ENCODE measurements at regions not wholly inside any gene's neighbourhood (a gene's known extent, or its start where the extent isn't known, plus 50 kb on each side); places are given as distances from the start of the nearest gene placed in this dataset.

DNA sequence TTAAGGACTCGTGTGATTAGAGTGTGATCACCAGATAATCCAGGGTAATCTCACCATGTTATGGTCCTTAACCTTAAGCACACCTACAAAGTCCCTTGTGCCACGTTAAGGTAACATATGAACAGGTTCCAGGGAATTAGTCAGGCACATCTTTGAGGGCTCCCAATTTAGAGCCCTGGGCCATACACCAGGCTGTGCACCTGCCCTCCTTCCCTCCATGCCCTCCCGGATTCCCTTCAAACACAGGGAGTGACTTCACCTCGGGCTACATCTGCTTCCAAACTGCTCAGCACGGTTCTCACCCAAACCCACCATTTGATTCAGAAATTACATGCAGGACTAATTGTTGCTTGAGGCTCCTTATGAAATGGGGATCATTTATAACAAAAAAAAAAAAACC is 93.9 kb upstream of the HABP2 start:
- no peak for TF ChIP-seq CTCF (IDR thresholded peaks at IDR 0.05)
- TF ChIP-seq POLR2A (IDR thresholded peaks at IDR 0.05), result no peak

Data from right lobe of liver (tissue), 4 donors.